Glutamatergic neuron (in vitro differentiated cells): ENCODE measurements at regions not wholly inside any gene's neighbourhood (a gene's known extent, or its start where the extent isn't known, plus 50 kb on each side); places are given as distances from the start of the nearest gene placed in this dataset.

Experiments used
- DNase-seq: peaks from one replicate; pipeline ENCODE4 v3.0.0; 2022
- H3K27ac Mint-ChIP-seq: one replicate; pipeline ENCODE4 v1.8.0; 2020; ENCODE audit warnings: mild to moderate bottlenecking, mixed read lengths, inconsistent platforms; ENCODE audit not compliant: unreplicated experiment
- H3K27me3 Mint-ChIP-seq: one replicate; pipeline ENCODE4 v1.8.0; 2020; ENCODE audit warnings: mild to moderate bottlenecking, moderate library complexity, mixed read lengths, inconsistent platforms; ENCODE audit not compliant: unreplicated experiment
- H3K36me3 Mint-ChIP-seq: one replicate; pipeline ENCODE4 v1.8.0; 2020; ENCODE audit warnings: mild to moderate bottlenecking, mixed read lengths, inconsistent platforms; ENCODE audit not compliant: unreplicated experiment
- H3K4me1 Mint-ChIP-seq: one replicate; pipeline ENCODE4 v1.8.0; 2020; ENCODE audit warnings: mild to moderate bottlenecking, low read depth, mixed read lengths, inconsistent platforms; ENCODE audit not compliant: unreplicated experiment
- H3K4me3 Mint-ChIP-seq: one replicate; pipeline ENCODE4 v1.8.0; 2020; ENCODE audit warnings: mild to moderate bottlenecking, mixed read lengths, inconsistent platforms; ENCODE audit not compliant: unreplicated experiment
- H3K9me3 Mint-ChIP-seq: one replicate; pipeline ENCODE4 v1.8.0; 2020; ENCODE audit warnings: mild to moderate bottlenecking, moderate library complexity, mixed read lengths, inconsistent platforms; ENCODE audit not compliant: unreplicated experiment
- CTCF ChIP-seq: fragments of 200-600 bp; sonication (generic); IDR thresholded peaks from one replicate; pipeline ENCODE4 v1.5.0; 2021; ENCODE audit not compliant: partially characterized antibody, unreplicated experiment

- DNase-seq = no peak
- no peaks in the 10 kb centered on the region for H3K4me1 Mint-ChIP-seq
- no peak overlapping the region for H3K27ac Mint-ChIP-seq
- TF ChIP-seq CTCF = no peak
- peaks cover 3% of the 10 kb centered on the region for H3K9me3 Mint-ChIP-seq
- no peak overlapping the region for H3K4me3 Mint-ChIP-seq
- H3K27me3 Mint-ChIP-seq = no peaks in the 10 kb centered on the region
- H3K36me3 Mint-ChIP-seq = no peaks in the 10 kb centered on the region
Measured at GRCh38 chr1:244161236-244161510, 110.1 kb downstream of the ZBTB18 start.

- no peak for DNase-seq
- Mint-ChIP-seq H3K27me3 (no peaks in the 10 kb centered on the region), H3K36me3 (no peaks in the 10 kb centered on the region), H3K9me3 (peaks cover 3% of the 10 kb centered on the region), H3K27ac (no peak overlapping the region), H3K4me1 (no peaks in the 10 kb centered on the region), H3K4me3 (no peak overlapping the region)
- TF ChIP-seq CTCF = no peak
Measured at GRCh38 chr1:244162786-244163530, 111.9 kb downstream of the ZBTB18 start.

- Mint-ChIP-seq H3K9me3 (peaks cover 3% of the 10 kb centered on the region), H3K36me3 (no peaks in the 10 kb centered on the region), H3K27me3 (no peaks in the 10 kb centered on the region), H3K27ac (no peak overlapping the region), H3K4me1 (no peaks in the 10 kb centered on the region), H3K4me3 (no peak overlapping the region)
- no peak for DNase-seq
- no peak for TF ChIP-seq CTCF
Measured at GRCh38 chr1:244163861-244164510, 112.9 kb downstream of the ZBTB18 start.

- no peaks in the 10 kb centered on the region for H3K36me3 Mint-ChIP-seq
- no peak overlapping the region for H3K27ac Mint-ChIP-seq
- TF ChIP-seq CTCF = no peak
- H3K27me3 Mint-ChIP-seq = no peaks in the 10 kb centered on the region
- no peaks in the 10 kb centered on the region for H3K4me1 Mint-ChIP-seq
- no peak overlapping the region for H3K4me3 Mint-ChIP-seq
- peaks cover 3% of the 10 kb centered on the region for H3K9me3 Mint-ChIP-seq
- DNase-seq = no peak
Measured at GRCh38 chr1:244164511-244164890, 113.4 kb downstream of the ZBTB18 start.

- H3K27me3 Mint-ChIP-seq = no peaks in the 10 kb centered on the region
Measured at GRCh38 chr1:244165021-244165420, 113.9 kb downstream of the ZBTB18 start.

More at GRCh38 chr1:244165021-244165420, 113.9 kb downstream of the ZBTB18 start:
- TF ChIP-seq CTCF = no peak
- no peaks in the 10 kb centered on the region for H3K36me3 Mint-ChIP-seq
- no peak overlapping the region for H3K4me3 Mint-ChIP-seq
- H3K27ac Mint-ChIP-seq = no peak overlapping the region
- peaks cover 3% of the 10 kb centered on the region for H3K9me3 Mint-ChIP-seq
- no peaks in the 10 kb centered on the region for H3K4me1 Mint-ChIP-seq
- DNase-seq = no peak
